ENCODE measurements at regions not wholly inside any gene's neighbourhood (a gene's known extent, or its start where the extent isn't known, plus 50 kb on each side); places are given as distances from the start of the nearest gene placed in this dataset.

DNA sequence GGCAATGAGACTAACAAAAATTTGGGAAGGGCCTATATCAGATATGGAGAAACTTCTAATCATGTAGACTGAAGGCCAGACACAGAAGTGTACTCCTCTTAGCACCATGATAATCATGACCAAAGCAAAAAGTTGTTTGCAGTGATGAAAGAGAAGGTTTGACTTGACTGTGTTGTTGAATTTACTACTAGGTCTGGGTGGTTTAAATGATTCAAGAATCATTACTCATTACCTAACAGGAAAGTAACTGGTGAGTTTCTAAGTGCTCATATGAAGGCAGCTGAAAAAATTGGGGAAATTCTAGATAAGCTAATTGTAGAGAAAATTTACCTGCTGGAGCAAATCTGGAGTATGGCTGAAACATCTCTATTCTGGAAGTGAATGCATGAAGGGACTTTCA lies 451.5 kb upstream of the SORCS1 start:
- H3K4me3 ChIP-seq (ENCODE audit: low read depth, low read length): no peak overlapping the region

DNA sequence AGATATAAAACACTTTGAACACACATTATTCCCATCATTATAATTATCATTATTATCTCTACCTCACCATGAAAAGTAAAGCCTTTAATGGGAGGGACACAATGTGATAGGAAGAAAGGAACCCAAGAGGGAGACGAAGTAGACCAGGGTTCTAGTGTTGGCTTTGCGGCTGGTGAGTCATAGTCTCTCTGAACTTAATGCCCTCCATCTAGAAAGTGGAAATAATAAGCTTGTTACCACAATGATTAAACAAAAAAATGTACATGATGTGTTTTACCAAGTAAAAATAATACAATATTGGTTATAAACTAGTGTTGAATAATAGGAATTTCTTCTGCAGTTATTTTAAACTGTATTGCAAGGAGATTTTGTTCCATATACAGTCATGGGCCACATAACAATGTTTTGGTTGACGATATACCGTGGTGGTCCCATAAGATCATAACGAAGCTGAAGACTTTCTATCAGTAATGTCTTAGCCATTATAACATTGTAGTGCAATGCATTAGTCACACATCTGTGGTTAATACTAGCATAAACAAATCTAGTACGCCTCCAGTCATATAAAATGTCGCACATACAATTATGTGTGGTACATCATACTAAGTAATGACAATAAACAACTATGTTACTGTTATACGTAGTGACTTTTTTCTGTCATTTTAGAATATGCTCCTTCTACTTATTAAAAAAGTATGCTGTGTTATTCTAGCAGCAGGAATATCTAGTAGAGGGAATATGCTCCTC lies 450.6 kb upstream of the SORCS1 start:
- no peak overlapping the region for H3K4me3 ChIP-seq (ENCODE audit: low read depth, low read length)

DNA sequence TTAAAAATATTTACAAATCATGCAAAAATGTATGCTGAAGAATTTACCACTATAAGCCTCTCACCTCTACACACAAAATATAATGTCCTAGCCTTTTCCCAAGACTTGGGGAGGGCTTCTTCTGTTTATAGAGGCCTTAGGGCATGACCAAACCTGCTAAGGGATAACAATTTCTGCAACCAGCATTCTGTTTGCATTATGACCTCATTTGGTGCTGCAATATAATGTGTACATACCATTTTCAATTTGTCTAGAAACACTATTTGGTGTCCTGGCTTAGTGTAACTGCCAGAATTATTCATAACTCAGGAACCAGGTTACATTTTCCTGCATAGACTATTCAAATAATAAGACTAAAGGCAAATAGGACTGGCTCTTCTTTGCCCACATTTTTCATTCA lies 446.6 kb upstream of the SORCS1 start:
- no peak overlapping the region for H3K4me3 ChIP-seq (ENCODE audit: low read depth, low read length)

DNA sequence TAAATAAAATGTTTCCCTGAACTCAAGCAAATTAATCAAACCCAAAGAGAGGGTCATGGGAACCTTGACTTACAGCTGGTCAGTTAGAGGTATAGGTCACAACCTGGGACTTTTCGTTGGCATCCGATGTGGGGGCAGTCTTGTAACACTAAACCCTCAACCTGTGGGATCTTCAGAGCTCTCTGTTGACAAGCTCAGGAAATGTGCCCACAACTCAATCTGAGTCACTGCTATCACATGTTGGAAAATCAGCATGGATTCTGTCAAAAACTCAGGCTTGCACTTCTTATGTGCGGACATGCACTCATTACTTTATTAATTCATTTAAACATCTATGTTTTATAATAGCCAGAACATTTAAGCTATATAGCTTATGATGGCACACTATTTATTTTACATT lies 424.6 kb upstream of the SORCS1 start:
- no peak overlapping the region for H3K4me3 ChIP-seq (ENCODE audit: low read depth, low read length)

DNA sequence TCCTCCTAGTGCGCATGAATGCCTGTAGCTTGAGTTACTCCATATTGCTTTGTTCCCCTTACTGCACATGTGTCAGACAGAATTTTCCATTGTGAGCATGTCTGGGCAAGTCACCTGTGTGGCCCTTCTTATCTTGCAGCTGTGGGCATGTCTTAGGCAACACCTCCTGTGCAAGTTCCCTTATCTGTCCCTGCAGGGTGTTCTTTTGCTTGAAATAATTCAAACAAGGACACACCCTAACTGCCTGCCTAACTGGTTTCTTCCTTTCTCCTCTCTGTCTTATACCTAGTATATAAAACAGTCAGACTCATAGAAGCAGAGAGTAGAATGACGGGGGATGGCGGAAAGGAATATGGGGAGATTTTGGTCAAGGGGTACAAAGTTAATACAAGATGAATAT lies 421.1 kb upstream of the SORCS1 start:
- no peak overlapping the region for H3K4me3 ChIP-seq (ENCODE audit: low read depth, low read length)

DNA sequence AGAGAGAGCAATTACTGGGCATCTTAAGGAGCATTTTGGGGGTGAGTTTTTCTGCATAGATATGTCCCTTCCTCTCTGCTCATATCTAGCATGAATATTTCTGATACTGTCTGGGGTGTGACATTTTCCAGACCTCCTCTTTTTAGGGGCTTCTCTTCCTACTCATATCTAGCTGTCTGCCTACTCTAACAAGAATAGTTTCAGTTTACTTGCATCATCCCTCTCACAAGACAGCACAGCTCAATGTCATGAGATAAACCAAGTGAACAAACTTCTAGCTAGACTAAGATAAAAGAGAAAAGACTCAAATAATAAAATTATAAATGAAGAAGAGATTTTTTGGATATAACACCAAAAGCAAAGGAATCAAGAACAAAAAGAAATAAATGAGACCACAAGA lies 419.5 kb upstream of the SORCS1 start:
- no peak overlapping the region for H3K4me3 ChIP-seq (ENCODE audit: low read depth, low read length)

DNA sequence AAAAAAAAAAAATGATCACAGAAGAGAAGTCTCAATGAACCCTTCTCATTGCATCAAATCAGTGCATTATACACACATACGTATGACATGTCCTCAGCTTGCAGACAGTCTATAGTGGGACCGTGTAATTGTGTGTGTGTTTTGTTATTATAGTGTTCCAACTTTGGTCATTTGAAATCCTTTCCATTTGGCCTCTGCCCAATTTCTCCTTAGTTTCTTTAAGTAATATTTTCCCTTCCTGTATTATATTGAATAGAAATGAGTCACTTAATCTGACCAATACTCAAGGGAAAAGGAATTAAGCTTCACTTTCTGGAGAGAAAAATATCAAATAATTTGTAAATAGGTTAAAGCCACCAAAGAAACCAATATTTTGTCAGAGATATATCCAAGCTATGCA lies 415.5 kb upstream of the SORCS1 start:
- H3K4me3 ChIP-seq (ENCODE audit: low read depth, low read length): no peak overlapping the region

DNA sequence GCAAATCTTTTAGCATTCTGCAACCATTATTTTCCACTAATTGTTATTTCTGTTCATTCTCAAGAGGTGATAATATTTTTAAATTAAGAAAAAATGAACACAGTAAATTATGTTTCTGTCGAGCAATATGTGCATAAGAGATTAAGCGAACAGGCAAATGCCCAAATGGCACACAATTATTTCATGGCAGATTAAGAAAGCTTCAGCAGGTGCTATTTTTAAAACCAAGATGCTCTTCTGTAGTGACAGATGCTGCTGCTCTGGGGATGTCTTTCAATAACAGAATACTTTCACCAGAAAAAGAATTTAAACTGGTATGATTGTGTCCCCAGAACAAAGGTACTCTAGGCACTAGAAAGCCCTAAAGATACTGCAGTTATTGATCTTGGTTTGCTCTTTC lies 412.7 kb upstream of the SORCS1 start:
- no peak overlapping the region for H3K4me3 ChIP-seq (ENCODE audit: low read depth, low read length)

DNA sequence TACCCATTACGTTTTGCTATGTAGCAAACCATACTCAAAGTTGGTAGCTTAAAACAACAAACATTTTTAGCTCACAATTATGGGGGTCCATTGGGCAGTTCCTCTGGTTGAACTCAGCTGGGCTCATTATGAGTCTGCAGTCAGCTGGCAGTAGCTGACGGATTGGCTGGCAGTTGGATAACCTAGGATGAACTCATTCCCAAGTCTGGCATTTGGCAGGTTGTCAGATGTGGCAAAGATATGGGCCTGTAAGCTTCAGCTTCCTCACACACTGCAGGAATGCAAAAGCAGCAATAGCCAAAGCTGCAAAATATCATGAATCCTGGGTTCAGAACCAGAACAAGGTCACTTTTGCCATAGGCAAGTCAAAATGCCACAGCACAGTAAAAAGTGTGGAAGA lies 412.2 kb upstream of the SORCS1 start:
- no peak overlapping the region for H3K4me3 ChIP-seq (ENCODE audit: low read depth, low read length)

DNA sequence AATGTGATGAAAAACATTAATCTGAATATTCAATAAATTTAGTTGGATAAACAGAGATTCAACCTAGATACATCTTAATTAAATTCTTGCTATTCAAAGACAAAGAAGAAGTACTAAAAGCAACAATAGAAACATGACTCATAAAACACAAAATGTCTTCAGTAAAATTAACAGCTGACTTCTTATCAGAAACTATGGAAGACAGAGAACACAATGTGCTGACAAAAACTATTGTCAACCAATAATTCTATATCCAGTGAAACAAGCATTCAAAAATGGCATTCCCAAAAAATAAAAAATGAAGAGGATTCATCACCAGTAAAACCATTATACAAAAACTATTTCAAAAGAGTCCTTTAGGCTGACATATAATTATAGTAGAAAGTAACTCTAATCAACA lies 400.5 kb upstream of the SORCS1 start:
- H3K4me3 ChIP-seq (ENCODE audit: low read depth, low read length): no peak overlapping the region

DNA sequence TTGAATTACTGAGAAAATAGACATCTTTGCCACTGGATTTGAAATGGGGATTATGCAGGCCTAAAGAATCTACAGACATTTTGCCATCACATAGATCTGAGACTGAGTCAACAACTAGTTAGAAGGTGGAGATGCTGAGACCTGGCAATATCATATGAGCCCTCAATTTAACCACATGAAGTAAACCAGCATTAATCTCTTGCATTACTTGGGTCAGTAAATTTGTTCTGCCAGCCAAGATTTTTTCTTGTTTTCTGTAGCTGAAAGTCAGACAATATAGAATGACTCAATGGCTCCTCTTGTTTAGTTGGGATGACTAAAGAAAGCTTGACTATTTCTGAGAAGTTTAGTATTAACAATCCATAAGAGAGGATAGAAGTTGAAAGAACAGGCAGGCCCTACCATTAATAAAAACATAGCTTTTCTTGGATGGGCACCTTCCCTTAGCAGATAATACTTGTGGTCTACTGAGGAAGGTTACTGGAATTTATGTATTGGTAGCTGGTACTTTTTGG lies 396.7 kb upstream of the SORCS1 start:
- no peak overlapping the region for H3K4me3 ChIP-seq (ENCODE audit: low read depth, low read length)

DNA sequence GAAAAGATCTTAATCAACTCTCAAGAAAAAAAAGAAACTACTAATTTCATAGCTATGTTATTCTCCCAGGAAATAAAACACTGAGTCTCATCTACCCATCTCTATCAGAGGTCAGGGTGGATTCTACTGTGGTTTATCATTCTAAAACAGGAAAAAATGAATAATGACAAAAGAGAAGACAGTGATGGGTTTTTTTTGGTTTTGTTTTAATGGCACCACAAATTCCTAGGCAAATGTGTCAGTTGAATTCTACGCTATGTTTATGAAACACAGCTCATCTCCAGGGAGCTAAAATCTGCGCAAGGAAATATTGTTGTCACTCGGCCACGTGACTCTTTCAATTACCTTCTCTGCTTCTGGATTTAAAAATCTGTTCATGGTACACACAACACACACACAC lies 393.4 kb upstream of the SORCS1 start:
- H3K4me3 ChIP-seq (ENCODE audit: low read depth, low read length): no peak overlapping the region

DNA sequence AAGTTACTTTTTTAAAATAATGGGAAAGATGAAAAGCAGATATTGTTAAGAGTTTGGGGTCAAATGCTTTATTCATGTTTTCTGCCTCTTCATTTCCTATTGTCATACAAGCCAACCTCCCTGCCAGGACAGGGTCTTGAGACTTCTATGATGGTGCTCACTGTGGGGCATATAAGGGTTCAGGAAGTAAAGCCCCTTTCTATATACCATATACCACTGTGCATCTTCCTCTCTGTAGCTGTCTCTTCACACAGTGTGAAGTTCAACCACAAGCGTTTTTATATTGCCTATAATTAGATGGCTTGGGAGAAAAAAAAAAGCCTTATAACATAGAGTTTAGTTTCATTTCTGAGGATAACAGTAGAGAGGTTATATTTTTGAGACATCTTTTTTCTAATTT lies 389.8 kb upstream of the SORCS1 start:
- H3K4me3 ChIP-seq (ENCODE audit: low read depth, low read length): no peak overlapping the region

DNA sequence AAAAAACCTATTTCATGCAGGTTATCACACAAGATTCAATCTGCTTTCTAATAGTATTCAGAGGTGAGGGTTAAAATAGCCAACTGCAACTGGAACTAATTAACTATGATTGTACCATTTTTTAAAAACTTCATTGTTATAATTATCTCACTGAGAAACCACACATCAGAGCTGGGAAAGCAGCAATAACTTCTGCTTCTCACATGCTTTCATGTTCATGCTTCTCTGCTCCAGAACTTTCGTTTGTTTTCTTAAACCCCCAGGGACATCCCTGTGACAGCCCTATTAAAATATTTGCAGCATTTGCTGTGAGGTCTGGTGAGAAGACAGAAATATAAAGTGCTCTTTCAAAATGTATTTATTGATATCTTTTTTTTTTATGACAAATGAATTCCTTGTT lies 389.0 kb upstream of the SORCS1 start:
- H3K4me3 ChIP-seq (ENCODE audit: low read depth, low read length): no peak overlapping the region

DNA sequence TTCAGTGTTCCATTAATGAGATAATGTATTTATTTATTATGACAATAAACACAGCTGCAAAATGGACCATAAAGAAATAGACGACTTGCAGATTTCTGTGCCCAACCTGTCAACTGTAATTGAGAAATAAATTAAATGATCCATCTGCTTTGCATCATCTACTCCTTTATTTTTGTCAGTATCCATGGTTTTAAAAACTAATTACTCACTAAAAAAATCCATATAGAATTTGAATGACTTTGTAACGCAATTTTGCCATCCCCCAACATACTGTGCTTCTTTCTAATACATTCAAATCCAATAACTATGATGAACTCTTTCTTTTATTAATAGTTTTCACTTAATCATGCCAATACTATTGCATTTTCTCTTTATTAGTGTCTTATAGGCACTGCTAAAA lies 388.5 kb upstream of the SORCS1 start:
- H3K4me3 ChIP-seq (ENCODE audit: low read depth, low read length): no peak overlapping the region

DNA sequence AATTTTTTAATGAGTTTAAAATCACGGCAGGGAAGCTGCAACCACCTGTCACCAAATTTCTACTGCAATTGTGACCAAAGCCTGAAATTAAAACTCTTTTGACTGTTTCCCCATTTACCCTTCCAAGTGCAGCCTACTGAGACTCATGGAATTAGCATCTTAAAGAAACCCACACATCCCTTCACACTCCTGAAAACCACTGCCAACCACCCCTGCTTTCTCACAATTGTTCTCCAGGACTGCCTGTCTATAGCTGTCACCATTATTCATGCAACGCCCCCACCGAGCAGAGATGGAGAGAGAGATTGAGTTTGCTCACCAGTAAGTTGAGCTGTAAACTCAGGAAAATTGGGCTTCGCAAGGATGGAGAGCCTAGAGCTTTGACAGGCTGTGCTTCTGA lies 383.8 kb upstream of the SORCS1 start:
- H3K4me3 ChIP-seq (ENCODE audit: low read depth, low read length): no peak overlapping the region

DNA sequence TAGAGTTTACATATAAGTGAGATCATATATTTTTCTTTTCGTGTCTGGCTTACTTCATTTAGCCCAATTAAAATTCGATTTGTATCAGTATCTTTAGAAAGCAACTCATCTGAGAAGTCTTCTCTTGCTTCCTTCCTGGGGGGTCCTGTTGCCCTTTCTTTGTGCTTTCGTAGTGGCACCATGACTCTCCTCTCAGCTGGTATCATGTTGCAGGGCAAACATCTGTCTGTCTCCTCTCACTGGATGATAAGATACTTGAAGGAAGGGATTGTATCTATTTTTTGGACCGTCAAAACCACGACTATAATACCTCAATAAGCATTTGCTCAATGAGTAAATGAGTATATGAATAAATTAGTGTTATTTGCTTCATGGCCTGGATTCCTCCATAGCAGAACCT lies 382.5 kb upstream of the SORCS1 start:
- H3K4me3 ChIP-seq (ENCODE audit: low read depth, low read length): no peak overlapping the region

DNA sequence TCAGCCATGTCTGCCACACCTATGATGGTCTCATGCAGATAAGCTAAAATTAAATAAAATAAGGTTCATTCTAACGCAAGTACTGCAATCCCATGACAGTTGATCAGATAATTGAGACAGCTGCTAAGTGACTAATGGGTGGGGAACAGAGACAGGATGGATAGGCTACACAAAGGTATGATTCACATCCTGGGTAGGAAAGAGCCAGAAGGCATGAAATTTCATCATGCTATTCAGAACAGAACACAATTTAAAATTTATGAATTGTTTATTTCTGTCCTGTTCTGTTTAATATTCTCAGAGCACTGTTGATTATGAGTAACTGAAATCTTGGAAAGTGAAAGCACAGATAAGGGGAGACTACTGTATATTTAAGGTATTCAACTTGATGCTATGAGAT lies 381.8 kb upstream of the SORCS1 start:
- H3K4me3 ChIP-seq (ENCODE audit: low read depth, low read length): no peak overlapping the region

DNA sequence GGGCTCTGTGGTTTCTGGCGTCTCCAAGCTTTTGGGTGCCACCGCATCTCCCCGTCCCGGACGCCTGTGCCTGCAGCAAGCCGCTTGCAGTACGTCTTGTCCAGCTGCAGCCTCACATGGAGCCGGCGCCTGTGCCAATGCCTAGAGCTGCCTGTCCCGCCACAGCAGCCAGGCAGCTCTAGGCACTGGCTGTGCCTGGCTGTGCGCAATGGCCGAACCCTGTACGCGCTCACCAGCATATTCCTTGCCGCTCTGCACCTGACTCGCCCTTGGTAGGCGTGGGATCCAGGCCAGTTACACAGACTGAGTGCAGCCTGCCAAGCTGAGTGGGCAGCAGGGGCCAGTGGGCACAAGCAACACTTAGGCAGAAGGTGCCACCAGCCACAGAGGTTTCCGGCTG lies 381.2 kb upstream of the SORCS1 start:
- H3K4me3 ChIP-seq (ENCODE audit: low read depth, low read length): no peak overlapping the region

DNA sequence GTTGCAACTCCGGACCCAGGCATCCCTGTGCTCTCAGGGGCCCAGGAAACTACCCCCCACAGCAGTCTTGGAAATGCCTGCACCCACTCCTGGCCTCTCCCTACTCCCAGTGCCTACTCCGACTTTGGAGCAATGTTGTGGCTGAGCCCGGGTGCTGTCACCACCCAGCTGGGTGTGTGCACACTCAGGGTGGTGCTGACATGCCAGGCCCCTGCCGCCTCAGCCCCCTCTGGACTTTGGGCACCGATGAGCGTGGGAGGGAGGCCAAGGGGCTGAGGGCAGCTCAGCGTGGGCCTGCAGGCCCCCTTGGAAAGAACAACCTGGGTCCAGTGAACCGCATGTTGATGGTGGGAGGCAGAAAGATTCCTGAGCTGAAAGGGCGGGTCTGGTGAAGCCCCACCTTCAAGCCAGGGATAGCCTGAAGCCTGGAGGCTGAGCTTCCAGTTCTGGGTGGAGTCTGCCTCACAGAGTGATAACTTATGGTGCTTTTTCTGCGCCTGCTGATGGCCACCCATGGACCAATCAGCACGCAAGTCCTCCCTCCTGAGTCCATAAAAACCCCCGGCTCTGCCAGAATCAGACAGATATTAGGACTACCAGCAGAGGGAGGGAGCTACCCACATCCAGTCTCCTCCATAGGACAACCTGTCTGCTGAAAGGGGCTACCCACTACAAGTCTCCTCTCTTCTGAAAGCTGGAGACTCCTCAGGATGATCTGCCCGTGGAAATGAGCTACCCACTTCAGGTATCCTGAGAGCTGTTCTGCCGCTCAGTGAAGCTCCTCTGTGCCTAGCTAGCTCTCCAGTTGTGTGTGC lies 380.4 kb upstream of the SORCS1 start:
- no peak overlapping the region for H3K4me3 ChIP-seq (ENCODE audit: low read depth, low read length)

DNA sequence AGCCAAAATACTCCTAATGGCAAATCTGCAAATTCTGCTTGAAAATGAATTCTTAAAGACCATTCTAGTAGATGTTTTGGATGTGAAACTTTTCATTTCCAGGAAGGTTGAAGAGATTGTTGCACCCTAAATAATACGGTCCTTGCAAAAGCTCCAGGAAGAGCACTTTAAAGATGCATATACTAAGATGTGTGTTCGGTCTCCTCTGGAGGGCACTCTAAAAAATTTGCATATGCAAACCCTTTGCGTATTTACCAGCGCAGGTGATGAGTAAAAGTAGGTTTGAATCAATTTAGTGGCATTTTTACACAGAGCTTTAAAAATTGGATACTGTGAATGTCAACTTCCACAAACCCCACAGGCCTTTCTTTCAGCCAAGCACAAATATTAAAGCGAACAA lies 378.1 kb upstream of the SORCS1 start:
- H3K4me3 ChIP-seq (ENCODE audit: low read depth, low read length): no peak overlapping the region

DNA sequence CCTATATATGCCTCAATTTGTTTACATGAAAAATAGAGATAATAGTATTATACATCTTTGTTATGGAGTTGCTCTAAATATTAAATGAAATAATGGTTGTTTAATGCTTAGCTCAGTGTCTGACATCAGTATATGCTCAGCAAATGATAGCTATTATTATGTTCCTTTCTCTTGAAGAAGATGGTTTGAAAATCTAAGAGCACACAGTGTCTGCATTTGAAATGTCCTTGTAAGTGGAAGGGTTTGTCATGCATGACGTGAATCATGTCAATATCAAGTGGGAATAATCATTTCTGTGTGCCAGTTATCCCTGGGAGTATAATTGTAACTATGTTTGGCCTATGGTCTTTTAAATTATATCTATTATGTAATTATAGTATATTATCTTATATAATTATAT lies 377.5 kb upstream of the SORCS1 start:
- no peak overlapping the region for H3K4me3 ChIP-seq (ENCODE audit: low read depth, low read length)

Measured in iPS-11a (cell line).